HUES48 (cell line): ENCODE measurements at regions not wholly inside any gene's neighbourhood (a gene's known extent, or its start where the extent isn't known, plus 50 kb on each side); places are given as distances from the start of the nearest gene placed in this dataset.

Experiments
- H3K27ac ChIP-seq: one replicate; pipeline ENCODE4 v1.7.0; 2013; ENCODE audit warnings: low read depth, low read length, inconsistent platforms
- H3K27me3 ChIP-seq: 2 replicates; pipeline ENCODE4 v1.6.1; 2013; ENCODE audit warnings: mild to moderate bottlenecking, low read length; ENCODE audit not compliant: control insufficient read depth, insufficient read depth
- H3K36me3 ChIP-seq: 2 replicates; pipeline ENCODE4 v1.6.1; 2013; ENCODE audit warnings: low read length; ENCODE audit not compliant: control insufficient read depth, insufficient read depth
- H3K4me1 ChIP-seq: 2 replicates; pipeline ENCODE4 v1.6.1; 2013; ENCODE audit warnings: mild to moderate bottlenecking, low read length; ENCODE audit not compliant: control insufficient read depth, insufficient read depth
- H3K4me3 ChIP-seq: 2 replicates; pipeline ENCODE4 v1.5.1; 2013; ENCODE audit warnings: mild to moderate bottlenecking, low read depth, low read length
- H3K9ac ChIP-seq: 2 replicates; pipeline ENCODE4 v1.6.1; 2013; ENCODE audit warnings: mild to moderate bottlenecking, low read depth, low read length, moderate library complexity
- H3K9me3 ChIP-seq: 2 replicates; pipeline ENCODE4 v1.6.1; 2013; ENCODE audit warnings: low read length; ENCODE audit not compliant: control insufficient read depth, insufficient read depth

DNA sequence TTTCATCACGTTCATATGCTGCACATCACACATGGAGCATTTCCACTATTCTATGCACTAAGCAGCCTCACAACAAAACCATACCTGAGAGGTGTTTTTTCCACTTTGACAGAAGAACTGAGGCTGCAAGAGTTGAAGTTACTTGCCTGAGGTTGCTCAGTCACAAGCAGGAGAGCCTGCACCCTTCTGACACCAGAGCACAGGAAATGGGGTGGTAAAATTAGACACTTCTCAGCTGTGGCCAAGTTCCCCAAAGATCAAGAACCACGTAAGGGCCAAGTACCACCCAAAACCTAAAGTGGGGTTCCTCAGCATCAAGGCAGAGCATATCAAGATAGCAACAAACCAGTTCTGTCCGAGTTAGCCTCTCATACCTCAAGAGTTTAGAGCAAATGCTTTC is 185.8 kb downstream of the CAPZA3 start:
- Histone ChIP-seq H3K36me3 (no peaks in the 10 kb centered on the region), H3K9me3 (no peaks in the 10 kb centered on the region), H3K4me3 (no peak overlapping the region), H3K9ac (no peak overlapping the region), H3K27me3 (no peaks in the 10 kb centered on the region), H3K4me1 (no peaks in the 10 kb centered on the region), H3K27ac (no peak overlapping the region)

DNA sequence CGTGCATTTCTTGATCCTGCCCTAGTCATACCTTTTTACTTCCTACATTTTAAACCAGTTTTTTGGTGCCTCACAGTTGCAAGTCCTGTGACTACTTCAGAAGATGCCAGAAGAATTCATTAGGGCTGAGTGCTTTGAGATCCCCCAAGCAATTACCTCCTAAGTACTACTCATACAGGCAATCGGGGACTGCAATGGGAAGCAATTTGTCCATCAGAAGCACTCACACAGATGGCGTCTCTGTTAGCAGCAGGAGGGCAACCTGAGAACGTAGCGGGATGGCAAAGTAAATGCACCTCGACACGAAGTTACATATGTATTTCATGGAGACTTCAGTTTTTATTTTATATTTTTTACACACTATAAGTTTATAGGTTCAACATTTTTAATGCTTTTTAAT is 188.3 kb downstream of the CAPZA3 start:
- H3K9ac ChIP-seq, result no peak overlapping the region
- H3K36me3 ChIP-seq, result no peaks in the 10 kb centered on the region
- H3K9me3 ChIP-seq, result peaks cover 9% of the 10 kb centered on the region
- H3K4me1 ChIP-seq, result no peaks in the 10 kb centered on the region
- no peaks in the 10 kb centered on the region for H3K27me3 ChIP-seq
- H3K4me3 ChIP-seq, result no peak overlapping the region
- no peak overlapping the region for H3K27ac ChIP-seq

DNA sequence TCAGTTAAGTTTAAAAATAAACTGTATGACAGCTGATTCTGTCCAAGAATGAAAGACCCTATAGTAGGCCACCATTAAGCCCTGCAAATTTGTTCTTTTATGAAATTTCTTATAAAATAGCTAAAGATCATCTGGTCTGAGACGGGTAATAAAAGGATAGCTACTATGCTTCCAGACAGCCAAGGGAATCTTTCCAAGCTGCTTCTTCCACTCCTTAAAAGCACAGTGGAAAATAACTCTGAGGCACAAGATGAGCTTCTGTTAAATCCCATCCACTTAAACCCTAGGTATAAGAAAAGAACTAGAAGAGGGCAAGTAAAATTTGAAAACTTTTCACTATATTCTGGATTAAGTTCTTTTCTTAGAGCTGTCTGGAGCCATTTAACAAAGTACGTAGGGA is 194.3 kb downstream of the CAPZA3 start:
- peaks cover 13% of the 10 kb centered on the region for H3K4me1 ChIP-seq
- no peak overlapping the region for H3K4me3 ChIP-seq
- no peak overlapping the region for H3K9ac ChIP-seq
- peaks cover 9% of the 10 kb centered on the region for H3K9me3 ChIP-seq
- H3K27me3 ChIP-seq, result no peaks in the 10 kb centered on the region
- no peak overlapping the region for H3K27ac ChIP-seq
- H3K36me3 ChIP-seq, result no peaks in the 10 kb centered on the region

DNA sequence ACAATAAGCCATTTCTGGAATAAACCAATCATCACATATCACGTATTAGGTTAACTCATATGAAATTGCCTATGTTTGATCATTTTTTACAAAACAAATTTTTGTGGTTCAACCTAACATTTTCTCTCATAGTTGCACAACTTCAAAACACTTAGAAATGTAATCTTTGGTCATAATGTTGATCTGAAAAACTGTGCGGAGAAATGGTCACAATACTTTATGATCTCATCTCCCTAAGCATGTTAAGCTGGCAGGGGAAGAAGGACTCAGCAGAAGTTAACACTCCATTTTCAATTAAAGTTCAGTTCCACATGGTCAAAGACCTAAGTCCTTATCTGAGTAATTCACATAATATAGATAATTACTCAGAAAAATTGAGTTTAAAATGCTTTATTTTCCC is 194.8 kb downstream of the CAPZA3 start:
- Histone ChIP-seq H3K27ac (no peak overlapping the region), H3K36me3 (no peaks in the 10 kb centered on the region), H3K9me3 (peaks cover 9% of the 10 kb centered on the region), H3K9ac (no peak overlapping the region), H3K27me3 (no peaks in the 10 kb centered on the region), H3K4me3 (no peak overlapping the region), H3K4me1 (peaks cover 13% of the 10 kb centered on the region)

DNA sequence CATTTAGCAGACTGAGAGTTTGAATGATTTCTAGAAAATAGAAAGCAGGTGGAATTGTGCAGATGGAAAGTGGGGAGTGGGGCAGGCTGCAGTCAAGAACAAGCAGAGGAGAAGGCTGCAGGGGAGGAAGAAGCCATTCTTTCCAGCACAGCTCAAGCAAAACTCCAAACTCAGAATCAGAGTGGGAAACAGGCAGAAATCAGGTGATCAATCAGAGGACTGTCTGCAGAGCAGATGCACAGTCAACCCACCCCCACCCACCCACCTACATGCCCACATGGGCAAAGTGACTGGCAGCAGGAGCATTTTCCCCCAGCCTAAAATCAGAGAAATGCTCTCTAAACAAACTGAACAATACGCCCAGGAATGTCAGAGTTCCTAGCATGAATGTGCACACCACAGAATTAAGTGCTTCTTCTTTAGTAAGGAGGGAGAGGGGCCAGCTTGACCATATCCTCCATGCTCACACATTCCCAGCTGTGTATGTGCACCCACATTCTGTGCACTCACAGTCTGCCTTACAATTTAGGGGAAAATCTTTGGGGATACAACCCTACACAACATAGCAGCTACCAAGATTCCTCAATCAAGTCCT is 194.1 kb upstream of the PLEKHA5 start:
- H3K36me3 ChIP-seq, result no peaks in the 10 kb centered on the region
- H3K4me3 ChIP-seq, result no peak overlapping the region
- no peak overlapping the region for H3K27ac ChIP-seq

DNA sequence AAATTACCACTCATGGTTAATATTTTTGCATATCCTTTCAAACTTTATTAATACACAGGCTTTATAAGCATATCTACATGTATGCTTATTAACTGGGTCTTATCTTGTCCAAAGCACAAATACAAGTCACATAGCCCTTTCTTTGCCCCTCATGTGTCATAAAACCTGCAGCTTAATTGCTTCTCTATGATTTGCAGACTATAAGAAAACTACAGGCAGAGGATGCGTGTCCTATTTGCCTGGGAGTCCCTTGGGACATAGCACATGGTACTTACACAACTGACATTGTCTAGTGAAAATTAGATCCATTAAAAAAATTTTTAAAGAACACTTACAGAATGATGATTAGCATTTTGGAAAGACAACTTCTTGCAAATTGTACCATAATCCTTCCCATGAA is 190.5 kb upstream of the PLEKHA5 start:
- Histone ChIP-seq H3K27ac (no peak overlapping the region), H3K4me1 (peaks cover 13% of the 10 kb centered on the region), H3K36me3 (no peaks in the 10 kb centered on the region), H3K27me3 (no peaks in the 10 kb centered on the region), H3K4me3 (no peak overlapping the region), H3K9me3 (no peaks in the 10 kb centered on the region; the same call in 1 of the 2 replicates), H3K9ac (no peak overlapping the region)

More for the DNA sequence above, 194.1 kb upstream of the PLEKHA5 start:
- peaks cover 13% of the 10 kb centered on the region for H3K4me1 ChIP-seq
- H3K9me3 ChIP-seq, result peaks cover 4% of the 10 kb centered on the region
- H3K27me3 ChIP-seq, result no peaks in the 10 kb centered on the region
- no peak overlapping the region for H3K9ac ChIP-seq

DNA sequence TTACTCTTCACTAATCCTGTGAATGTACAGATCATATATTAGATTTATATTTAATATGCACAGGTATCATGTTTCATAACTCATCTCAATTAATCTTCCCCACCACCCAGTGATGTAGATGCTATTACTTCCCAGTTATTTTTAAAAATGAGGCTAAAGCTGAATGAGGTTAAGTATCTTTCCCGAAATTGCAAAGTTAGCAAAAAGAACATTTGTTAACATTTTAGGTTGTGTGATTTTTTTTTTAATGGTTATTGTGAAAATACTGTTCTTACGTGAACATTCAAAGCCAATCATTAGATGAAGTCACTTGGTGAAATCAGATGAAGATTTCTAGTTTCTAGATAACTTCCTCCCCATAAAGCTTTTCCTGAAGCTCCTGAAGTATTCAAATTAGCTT is 186.9 kb upstream of the PLEKHA5 start:
- Histone ChIP-seq H3K9me3 (no peaks in the 10 kb centered on the region), H3K4me1 (no peaks in the 10 kb centered on the region), H3K27me3 (no peaks in the 10 kb centered on the region), H3K36me3 (no peaks in the 10 kb centered on the region), H3K27ac (no peak overlapping the region), H3K4me3 (no peak overlapping the region), H3K9ac (no peak overlapping the region)

DNA sequence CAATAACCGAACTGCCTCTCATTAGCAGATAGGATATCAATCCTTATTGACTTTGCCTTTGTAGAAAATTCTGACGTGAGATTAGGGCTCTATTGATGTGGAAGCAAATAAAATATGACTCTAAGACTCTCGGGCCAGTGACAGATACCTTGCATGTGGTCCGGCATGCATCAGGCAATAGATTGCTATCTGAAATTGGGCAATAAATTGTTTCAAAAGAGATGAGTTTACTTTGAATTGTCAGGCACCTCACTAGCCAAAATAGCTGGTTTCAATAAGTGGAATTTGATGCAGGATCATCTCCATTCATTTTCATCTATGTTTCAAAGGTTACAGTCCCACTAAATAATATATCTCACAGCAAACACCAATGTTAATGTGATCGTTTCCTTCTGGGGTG is 186.3 kb upstream of the PLEKHA5 start:
- Histone ChIP-seq H3K27ac (no peak overlapping the region), H3K4me3 (no peak overlapping the region)

DNA sequence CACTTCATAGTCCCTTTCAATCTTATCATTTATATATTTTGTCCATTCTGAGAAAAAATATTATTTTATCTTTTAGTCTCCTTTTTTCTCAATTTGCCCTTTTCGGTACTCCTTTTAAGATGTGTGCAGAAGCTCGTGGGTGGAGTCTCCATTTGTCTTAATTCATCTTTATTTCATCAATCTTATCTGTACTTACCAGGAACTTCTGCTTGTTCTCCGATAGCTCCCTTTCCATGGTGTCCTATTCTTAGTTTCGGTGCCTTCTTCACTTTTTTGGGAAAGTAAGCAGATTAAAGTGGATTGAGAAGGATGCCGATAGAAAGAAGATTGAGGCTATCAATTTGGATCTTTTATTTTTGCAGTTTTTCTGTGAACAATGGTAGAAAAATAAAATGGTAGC is 183.4 kb upstream of the PLEKHA5 start:
- H3K4me1 ChIP-seq, result peaks cover 1% of the 10 kb centered on the region
- H3K27me3 ChIP-seq, result no peaks in the 10 kb centered on the region
- no peak overlapping the region for H3K9ac ChIP-seq
- H3K9me3 ChIP-seq, result no peaks in the 10 kb centered on the region
- no peaks in the 10 kb centered on the region for H3K36me3 ChIP-seq
- no peak overlapping the region for H3K27ac ChIP-seq
- H3K4me3 ChIP-seq, result no peak overlapping the region

More for the DNA sequence above, 186.3 kb upstream of the PLEKHA5 start:
- Histone ChIP-seq H3K9me3 (no peaks in the 10 kb centered on the region), H3K36me3 (no peaks in the 10 kb centered on the region), H3K9ac (no peak overlapping the region), H3K4me1 (no peaks in the 10 kb centered on the region), H3K27me3 (no peaks in the 10 kb centered on the region)

DNA sequence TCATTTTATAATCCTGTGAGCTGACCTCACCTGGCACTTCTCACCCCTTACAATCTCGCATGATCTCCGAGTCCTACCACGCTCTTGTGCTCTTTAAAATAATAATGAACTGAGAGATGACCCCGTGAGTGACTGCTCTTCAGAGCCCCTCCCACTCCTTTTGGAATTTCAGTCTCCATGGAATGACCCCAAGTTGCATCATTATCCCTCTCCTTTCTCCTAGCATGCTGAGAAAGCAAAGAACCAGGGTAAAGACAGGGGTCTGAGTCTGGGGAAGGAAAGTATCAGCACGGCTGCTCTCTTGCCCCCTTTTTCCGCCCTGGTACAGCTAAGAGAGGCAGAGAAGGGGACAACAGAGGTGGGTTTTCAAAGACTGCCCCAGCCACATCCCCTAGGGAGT is 178.3 kb upstream of the PLEKHA5 start:
- Histone ChIP-seq H3K9ac (no peak overlapping the region), H3K4me3 (no peak overlapping the region), H3K27me3 (no peaks in the 10 kb centered on the region), H3K9me3 (no peaks in the 10 kb centered on the region), H3K36me3 (no peaks in the 10 kb centered on the region), H3K27ac (no peak overlapping the region), H3K4me1 (peaks cover 8% of the 10 kb centered on the region)

DNA sequence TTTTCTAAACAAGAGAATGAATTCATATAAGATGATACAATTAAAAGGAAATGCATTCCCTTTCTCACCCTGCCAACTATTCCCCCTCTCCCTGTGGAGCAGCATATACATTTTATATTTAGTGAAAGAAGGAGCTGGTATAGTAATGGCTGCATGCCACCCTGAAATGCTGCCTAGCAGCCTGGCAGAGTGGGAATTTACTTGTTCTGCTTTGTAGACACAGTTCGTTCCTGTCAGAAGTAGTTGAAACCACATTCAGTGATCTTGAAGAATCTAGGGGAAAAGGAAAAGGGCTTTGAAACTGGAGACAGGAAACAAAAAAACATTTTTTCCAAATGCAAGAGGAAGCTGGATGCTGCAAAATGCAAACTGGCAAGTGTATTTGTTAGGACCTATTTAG is 176.0 kb upstream of the PLEKHA5 start:
- Histone ChIP-seq H3K36me3 (no peaks in the 10 kb centered on the region), H3K9me3 (no peaks in the 10 kb centered on the region), H3K4me1 (peaks cover 8% of the 10 kb centered on the region)

DNA sequence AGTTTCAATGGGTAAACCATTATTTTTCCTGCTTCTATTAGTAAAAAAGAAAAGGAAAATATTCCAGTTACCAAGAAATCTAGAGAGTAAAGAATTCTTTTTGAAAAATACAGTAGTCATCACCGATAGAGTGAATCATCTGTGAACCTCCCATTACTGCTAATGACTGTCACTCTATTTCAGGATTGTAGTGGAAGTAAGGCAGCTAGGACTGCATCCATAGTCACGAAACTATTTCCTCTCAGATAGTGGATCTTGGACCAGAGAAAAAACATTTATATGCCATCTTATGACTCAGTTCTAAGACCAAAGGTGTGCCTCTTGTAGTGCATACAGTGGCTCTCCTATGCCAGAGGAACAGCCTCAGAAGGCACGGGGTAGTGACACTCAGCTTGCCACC is 173.9 kb upstream of the PLEKHA5 start:
- Histone ChIP-seq H3K36me3 (no peaks in the 10 kb centered on the region), H3K9ac (no peak overlapping the region)

More for the DNA sequence above, 176.0 kb upstream of the PLEKHA5 start:
- Histone ChIP-seq H3K27ac (no peak overlapping the region), H3K4me3 (no peak overlapping the region), H3K9ac (no peak overlapping the region), H3K27me3 (no peaks in the 10 kb centered on the region)

More for the DNA sequence above, 173.9 kb upstream of the PLEKHA5 start:
- H3K4me3 ChIP-seq, result no peak overlapping the region
- no peak overlapping the region for H3K27ac ChIP-seq
- peaks cover 8% of the 10 kb centered on the region for H3K4me1 ChIP-seq
- H3K9me3 ChIP-seq, result no peaks in the 10 kb centered on the region
- no peaks in the 10 kb centered on the region for H3K27me3 ChIP-seq
